IPS-20b (cell line): ENCODE measurements at regions not wholly inside any gene's neighbourhood (a gene's known extent, or its start where the extent isn't known, plus 50 kb on each side); places are given as distances from the start of the nearest gene placed in this dataset.
"Not testable (repeated sequence)": the region's sequence is repeated elsewhere in the genome, so short reads cannot be mapped to it uniquely, and the experiment has no call there.

Experiments used
- H3K27ac ChIP-seq: one replicate; pipeline ENCODE4 v1.5.1; 2013; ENCODE audit warnings: low read length
- H3K27me3 ChIP-seq: 2 replicates; pipeline ENCODE4 v1.6.1; 2013; ENCODE audit warnings: mild to moderate bottlenecking, low read length, inconsistent platforms; ENCODE audit not compliant: insufficient read depth
- H3K36me3 ChIP-seq: 2 replicates; pipeline ENCODE4 v1.6.1; 2013; ENCODE audit warnings: low read depth, mild to moderate bottlenecking, inconsistent platforms, low read length, moderate library complexity; ENCODE audit not compliant: insufficient read depth
- H3K4me1 ChIP-seq: 2 replicates; pipeline ENCODE4 v1.6.1; 2013; ENCODE audit warnings: mild to moderate bottlenecking, control low read depth, inconsistent platforms, low read length, moderate library complexity; ENCODE audit not compliant: insufficient read depth
- H3K4me3 ChIP-seq: 2 replicates; pipeline ENCODE4 v1.5.1; 2013; ENCODE audit warnings: mild to moderate bottlenecking, low read length, inconsistent platforms
- H3K9ac ChIP-seq: 2 replicates; pipeline ENCODE4 v1.6.1; 2013; ENCODE audit warnings: low read depth, mild to moderate bottlenecking, inconsistent platforms, low read length, moderate library complexity
- H3K9me3 ChIP-seq: 2 replicates; pipeline ENCODE4 v1.6.1; 2013; ENCODE audit warnings: mild to moderate bottlenecking, low read depth, low read length, inconsistent platforms; ENCODE audit not compliant: insufficient read depth

- H3K9me3 ChIP-seq = no peaks in the 10 kb centered on the region
- H3K4me1 ChIP-seq = no peaks in the 10 kb centered on the region
- no peaks in the 10 kb centered on the region for H3K36me3 ChIP-seq
- H3K27ac ChIP-seq = no peak overlapping the region
- no peak overlapping the region for H3K4me3 ChIP-seq
- H3K9ac ChIP-seq = no peak overlapping the region
- H3K27me3 ChIP-seq = no peaks in the 10 kb centered on the region
Measured at GRCh38 chr4:164659765-164660164, 94.2 kb upstream of the SMIM31 start.

- H3K4me1 ChIP-seq, H3K9ac ChIP-seq, H3K27ac ChIP-seq, H3K27me3 ChIP-seq, H3K36me3 ChIP-seq, H3K4me3 ChIP-seq, H3K9me3 ChIP-seq: not testable (repeated sequence)
Measured at GRCh38 chr4:164676152-164676551, 77.8 kb upstream of the SMIM31 start.

GRCh38 chr4:164683040-164683439 lies 70.9 kb upstream of the SMIM31 start:
- Histone ChIP-seq H3K9me3 (no peaks in the 10 kb centered on the region), H3K27me3 (no peaks in the 10 kb centered on the region), H3K36me3 (no peaks in the 10 kb centered on the region), H3K4me3 (no peak overlapping the region), H3K9ac (no peak overlapping the region), H3K4me1 (no peaks in the 10 kb centered on the region), H3K27ac (no peak overlapping the region)

- no peaks in the 10 kb centered on the region for H3K36me3 ChIP-seq
- no peak overlapping the region for H3K9ac ChIP-seq
- no peaks in the 10 kb centered on the region for H3K27me3 ChIP-seq
- H3K4me3 ChIP-seq = no peak overlapping the region
- H3K9me3 ChIP-seq = no peaks in the 10 kb centered on the region; the same call in 1 of the 2 replicates
- no peaks in the 10 kb centered on the region for H3K4me1 ChIP-seq
- no peak overlapping the region for H3K27ac ChIP-seq
Measured at GRCh38 chr4:164695650-164696049, 58.3 kb upstream of the SMIM31 start.

GRCh38 chr4:164700471-164700870 lies 53.5 kb upstream of the SMIM31 start:
- H3K4me1 ChIP-seq = no peaks in the 10 kb centered on the region
- H3K27ac ChIP-seq = no peak overlapping the region
- no peaks in the 10 kb centered on the region for H3K9me3 ChIP-seq
- H3K4me3 ChIP-seq = no peak overlapping the region
- no peaks in the 10 kb centered on the region for H3K27me3 ChIP-seq
- H3K9ac ChIP-seq = no peak overlapping the region
- no peaks in the 10 kb centered on the region for H3K36me3 ChIP-seq

GRCh38 chr4:164701665-164702064 lies 52.3 kb upstream of the SMIM31 start:
- no peak overlapping the region for H3K27ac ChIP-seq

More at GRCh38 chr4:164701665-164702064, 52.3 kb upstream of the SMIM31 start:
- Histone ChIP-seq H3K36me3 (no peaks in the 10 kb centered on the region), H3K9me3 (no peaks in the 10 kb centered on the region), H3K4me1 (0 out of 2 replicates have a peak, but pooled peaks cover 2% of the 10 kb centered on the region), H3K27me3 (no peaks in the 10 kb centered on the region), H3K4me3 (no peak overlapping the region), H3K9ac (no peak overlapping the region)
